BLaER1 treated with 17β-estradiol and CSF1 and Interleukin-3, amounts not matched to agents 10 nM and 100 nM (cell line): ENCODE measurements at regions not wholly inside any gene's neighbourhood (a gene's known extent, or its start where the extent isn't known, plus 50 kb on each side); places are given as distances from the start of the nearest gene placed in this dataset.

ENCODE experiments used
- H3K27ac ChIP-seq, 11 experiments: shearing (Covaris generic); formaldehyde crosslinking; 2 replicates each; pipeline ENCODE4 v1.8.1; 2022
- H3K27me3 ChIP-seq, 11 experiments: shearing (Covaris generic); formaldehyde crosslinking; 2 replicates each; pipeline ENCODE4 v1.8.1; 2022
- H3K36me3 ChIP-seq, 11 experiments: shearing (Covaris generic); formaldehyde crosslinking; 2 replicates each; pipeline ENCODE4 v1.8.1; 2022
- H3K4me1 ChIP-seq, 10 experiments: shearing (Covaris generic); formaldehyde crosslinking; 2 replicates each; pipeline ENCODE4 v1.8.1; 2022
- H3K4me2 ChIP-seq, 11 experiments: shearing (Covaris generic); formaldehyde crosslinking; 2 replicates each; pipeline ENCODE4 v1.8.1; 2022
- H3K4me3 ChIP-seq, 10 experiments: shearing (Covaris generic); formaldehyde crosslinking; 2 replicates each; pipeline ENCODE4 v1.8.1; 2022
- H3K9ac ChIP-seq, 11 experiments: shearing (Covaris generic); formaldehyde crosslinking; 2 replicates each; pipeline ENCODE4 v1.8.1; 2022
- H3K9me3 ChIP-seq, 11 experiments: shearing (Covaris generic); formaldehyde crosslinking; replicated peaks in 1 of 11; 2 replicates each; pipeline ENCODE4 v1.8.1; 2022
- H4K20me1 ChIP-seq, 11 experiments: shearing (Covaris generic); formaldehyde crosslinking; 2 replicates each; pipeline ENCODE4 v1.8.1; 2022
- Cebpa-rat ChIP-seq, 11 experiments: shearing (Covaris generic); IDR thresholded peaks; 2 replicates each; pipeline ENCODE4 v1.8.1; 2022

- Histone ChIP-seq H3K36me3 (peaks cover 0 to 9% (median 0%) of the 10 kb centered on the region in 11 experiments; a peak in 2 of 22 replicates), H3K9ac (no peak overlapping the region), H3K4me1 (peaks cover 6 to 65% (median 51%) of the 10 kb centered on the region in 10 experiments; a peak in 19 of 20 replicates), H3K4me2 (peak overlapping the region in 8 of 11 experiments; percentile 21 to 71 (median 62); a peak in 14 of 22 replicates), H4K20me1 (peaks cover 0 to 4% (median 0%) of the 10 kb centered on the region in 11 experiments; a peak in 2 of 22 replicates), H3K27ac (no peak overlapping the region), H3K27me3 (no peaks in the 10 kb centered on the region), H3K9me3 (peaks cover 31 to 37% (median 35%) of the 10 kb centered on the region in 11 experiments), H3K4me3 (no peak overlapping the region)
- TF ChIP-seq Cebpa-rat (IDR thresholded peaks at IDR 0.05): no peak
Observed at GRCh38 chr9:135214706-135215105, 127.2 kb downstream of the OLFM1 start.

GRCh38 chr9:135215571-135216161 lies 128.2 kb downstream of the OLFM1 start:
- no peak overlapping the region for H3K4me3 ChIP-seq
- TF ChIP-seq Cebpa-rat (IDR thresholded peaks at IDR 0.05): no peak
- no peaks in the 10 kb centered on the region for H3K27me3 ChIP-seq
- no peak overlapping the region for H3K27ac ChIP-seq
- H3K4me2 ChIP-seq: peak overlapping the region in 9 of 11 experiments; percentile 16 to 93 (median 57); a peak in 15 of 22 replicates
- peaks cover 23 to 28% (median 27%) of the 10 kb centered on the region in 11 experiments for H3K9me3 ChIP-seq
- peaks cover 0 to 9% (median 0%) of the 10 kb centered on the region in 11 experiments; a peak in 2 of 22 replicates for H3K36me3 ChIP-seq
- peaks cover 0 to 4% (median 0%) of the 10 kb centered on the region in 11 experiments; a peak in 3 of 22 replicates for H4K20me1 ChIP-seq
- peaks cover 6 to 75% (median 52%) of the 10 kb centered on the region in 10 experiments; a peak in 19 of 20 replicates for H3K4me1 ChIP-seq
- H3K9ac ChIP-seq: no peak overlapping the region

- Histone ChIP-seq H3K4me1 (peaks cover 6 to 80% (median 58%) of the 10 kb centered on the region in 10 experiments; a peak in 19 of 20 replicates), H3K27ac (no peak overlapping the region)
Observed at GRCh38 chr9:135216236-135216635, 128.8 kb downstream of the OLFM1 start.

GRCh38 chr9:135216791-135217441 lies 129.4 kb downstream of the OLFM1 start:
- Histone ChIP-seq H3K27ac (no peak overlapping the region), H4K20me1 (peaks cover 0 to 10% (median 0%) of the 10 kb centered on the region in 11 experiments; a peak in 4 of 22 replicates), H3K4me1 (peaks cover 9 to 87% (median 65%) of the 10 kb centered on the region in 10 experiments), H3K9me3 (peaks cover 11 to 15% (median 14%) of the 10 kb centered on the region in 11 experiments), H3K4me3 (no peak overlapping the region), H3K27me3 (no peaks in the 10 kb centered on the region), H3K9ac (no peak overlapping the region), H3K36me3 (no peaks in the 10 kb centered on the region), H3K4me2 (peak overlapping the region in 8 of 11 experiments; percentile 16 to 93 (median 57); a peak in 17 of 22 replicates)
- no peak for TF ChIP-seq Cebpa-rat (IDR thresholded peaks at IDR 0.05)

More at GRCh38 chr9:135216236-135216635, 128.8 kb downstream of the OLFM1 start:
- Histone ChIP-seq H3K4me2 (peak overlapping the region in 9 of 11 experiments; percentile 16 to 93 (median 57); a peak in 17 of 22 replicates), H3K27me3 (no peaks in the 10 kb centered on the region), H4K20me1 (peaks cover 0 to 4% (median 0%) of the 10 kb centered on the region in 11 experiments; a peak in 3 of 22 replicates), H3K9me3 (peaks cover 17 to 22% (median 21%) of the 10 kb centered on the region in 11 experiments), H3K36me3 (peaks cover 0 to 6% (median 0%) of the 10 kb centered on the region in 11 experiments; a peak in 2 of 22 replicates), H3K4me3 (no peak overlapping the region), H3K9ac (no peak overlapping the region)
- no peak for TF ChIP-seq Cebpa-rat (IDR thresholded peaks at IDR 0.05)

- Histone ChIP-seq H3K9ac (no peak overlapping the region), H3K27me3 (no peaks in the 10 kb centered on the region)
- TF ChIP-seq Cebpa-rat (IDR thresholded peaks at IDR 0.05): no peak
Observed at GRCh38 chr9:135217836-135218235, 130.4 kb downstream of the OLFM1 start.

GRCh38 chr9:135218331-135219225 lies 131.1 kb downstream of the OLFM1 start:
- no peaks in the 10 kb centered on the region for H3K9me3 ChIP-seq
- no peaks in the 10 kb centered on the region for H3K36me3 ChIP-seq
- peaks cover 0 to 16% (median 0%) of the 10 kb centered on the region in 11 experiments; a peak in 4 of 22 replicates for H4K20me1 ChIP-seq
- H3K4me1 ChIP-seq: peaks cover 21 to 100% (median 81%) of the 10 kb centered on the region in 10 experiments
- H3K27me3 ChIP-seq: no peaks in the 10 kb centered on the region
- peak overlapping the region in 10 of 11 experiments; percentile 14 to 93 (median 60); a peak in 20 of 22 replicates for H3K4me2 ChIP-seq
- no peak for TF ChIP-seq Cebpa-rat (IDR thresholded peaks at IDR 0.05)
- no peak overlapping the region for H3K4me3 ChIP-seq
- H3K9ac ChIP-seq: no peak overlapping the region
- no peak overlapping the region for H3K27ac ChIP-seq

More at GRCh38 chr9:135217836-135218235, 130.4 kb downstream of the OLFM1 start:
- H3K4me2 ChIP-seq: peak overlapping the region in 7 of 11 experiments; percentile 37 to 93 (median 68); a peak in 9 of 22 replicates
- H3K4me1 ChIP-seq: peaks cover 18 to 96% (median 74%) of the 10 kb centered on the region in 10 experiments
- H3K27ac ChIP-seq: no peak overlapping the region
- peaks cover 0 to 16% (median 0%) of the 10 kb centered on the region in 11 experiments; a peak in 4 of 22 replicates for H4K20me1 ChIP-seq
- no peaks in the 10 kb centered on the region for H3K36me3 ChIP-seq
- peaks cover 1 to 6% (median 5%) of the 10 kb centered on the region in 11 experiments; a peak in 21 of 22 replicates for H3K9me3 ChIP-seq
- no peak overlapping the region for H3K4me3 ChIP-seq

- Histone ChIP-seq H4K20me1 (peaks cover 0 to 16% (median 0%) of the 10 kb centered on the region in 11 experiments; a peak in 4 of 22 replicates), H3K36me3 (no peaks in the 10 kb centered on the region), H3K4me1 (peaks cover 21 to 100% (median 84%) of the 10 kb centered on the region in 10 experiments), H3K9ac (no peak overlapping the region), H3K4me3 (no peak overlapping the region), H3K27me3 (no peaks in the 10 kb centered on the region), H3K9me3 (no peaks in the 10 kb centered on the region), H3K27ac (no peak overlapping the region), H3K4me2 (peak overlapping the region in 6 of 11 experiments; percentile 49 to 93 (median 72); a peak in 8 of 22 replicates)
- no peak for TF ChIP-seq Cebpa-rat (IDR thresholded peaks at IDR 0.05)
Observed at GRCh38 chr9:135219676-135220600, 132.5 kb downstream of the OLFM1 start.
